C4-2B (cell line): ENCODE measurements at regions not wholly inside any gene's neighbourhood (a gene's known extent, or its start where the extent isn't known, plus 50 kb on each side); places are given as distances from the start of the nearest gene placed in this dataset.

ENCODE experiments used
- ZFX ChIP-seq: fragments of 450-650 bp; IDR thresholded peaks from 2 replicates; pipeline ENCODE4 v1.6.1; 2017
- TF ChIP-seq, protein P1 (sequence below): fragments of 450-650 bp; conservative IDR thresholded peaks from 2 replicates; pipeline ENCODE4 v1.5.1; 2017; ENCODE audit warnings: mild to moderate bottlenecking

DNA sequence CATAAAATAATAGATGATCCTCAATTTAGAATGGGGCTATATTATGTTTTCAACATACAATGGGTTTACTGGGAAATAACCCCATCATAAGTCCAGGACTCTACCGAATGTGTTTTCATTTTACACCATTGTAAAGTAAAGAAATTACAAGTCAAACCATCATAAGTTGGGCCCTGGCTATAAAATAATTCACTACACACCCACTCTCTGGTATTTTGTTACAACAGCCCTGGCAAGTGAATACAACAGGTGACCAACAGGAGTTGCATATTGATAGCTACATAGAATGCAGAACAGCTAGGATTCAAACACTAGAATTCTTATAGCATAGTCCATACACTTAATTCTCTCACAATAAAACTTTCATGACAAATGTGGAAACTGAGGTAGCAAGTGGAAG is 673.0 kb upstream of the CA10 start:
- TF ChIP-seq, protein P1, sequence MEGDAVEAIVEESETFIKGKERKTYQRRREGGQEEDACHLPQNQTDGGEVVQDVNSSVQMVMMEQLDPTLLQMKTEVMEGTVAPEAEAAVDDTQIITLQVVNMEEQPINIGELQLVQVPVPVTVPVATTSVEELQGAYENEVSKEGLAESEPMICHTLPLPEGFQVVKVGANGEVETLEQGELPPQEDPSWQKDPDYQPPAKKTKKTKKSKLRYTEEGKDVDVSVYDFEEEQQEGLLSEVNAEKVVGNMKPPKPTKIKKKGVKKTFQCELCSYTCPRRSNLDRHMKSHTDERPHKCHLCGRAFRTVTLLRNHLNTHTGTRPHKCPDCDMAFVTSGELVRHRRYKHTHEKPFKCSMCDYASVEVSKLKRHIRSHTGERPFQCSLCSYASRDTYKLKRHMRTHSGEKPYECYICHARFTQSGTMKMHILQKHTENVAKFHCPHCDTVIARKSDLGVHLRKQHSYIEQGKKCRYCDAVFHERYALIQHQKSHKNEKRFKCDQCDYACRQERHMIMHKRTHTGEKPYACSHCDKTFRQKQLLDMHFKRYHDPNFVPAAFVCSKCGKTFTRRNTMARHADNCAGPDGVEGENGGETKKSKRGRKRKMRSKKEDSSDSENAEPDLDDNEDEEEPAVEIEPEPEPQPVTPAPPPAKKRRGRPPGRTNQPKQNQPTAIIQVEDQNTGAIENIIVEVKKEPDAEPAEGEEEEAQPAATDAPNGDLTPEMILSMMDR, result no peak
- no peak for TF ChIP-seq ZFX
